GM12865 (cell line): ENCODE measurements at regions not wholly inside any gene's neighbourhood (a gene's known extent, or its start where the extent isn't known, plus 50 kb on each side); places are given as distances from the start of the nearest gene placed in this dataset.

Experiments
- DNase-seq: peaks from one replicate; pipeline ENCODE4 v3.0.0; 2010; ENCODE audit warnings: low read depth
- H3K4me3 ChIP-seq: 2 replicates; pipeline ENCODE4 v1.5.1; 2011; ENCODE audit warnings: mild to moderate bottlenecking, low read depth, low read length, control low read depth
- CTCF ChIP-seq: IDR thresholded peaks from 2 replicates; pipeline ENCODE4 v1.5.1; 2011; ENCODE audit warnings: low read length, control low read depth, low read depth, inconsistent platforms; ENCODE audit not compliant: insufficient read depth; ENCODE audit errors: missing control alignments

GRCh38 chr5:97383996-97384395 is 200.9 kb upstream of the RIOK2 start:
- no peak for TF ChIP-seq CTCF
- H3K4me3 ChIP-seq, result no peak overlapping the region
- DNase-seq, result no peak

DNA sequence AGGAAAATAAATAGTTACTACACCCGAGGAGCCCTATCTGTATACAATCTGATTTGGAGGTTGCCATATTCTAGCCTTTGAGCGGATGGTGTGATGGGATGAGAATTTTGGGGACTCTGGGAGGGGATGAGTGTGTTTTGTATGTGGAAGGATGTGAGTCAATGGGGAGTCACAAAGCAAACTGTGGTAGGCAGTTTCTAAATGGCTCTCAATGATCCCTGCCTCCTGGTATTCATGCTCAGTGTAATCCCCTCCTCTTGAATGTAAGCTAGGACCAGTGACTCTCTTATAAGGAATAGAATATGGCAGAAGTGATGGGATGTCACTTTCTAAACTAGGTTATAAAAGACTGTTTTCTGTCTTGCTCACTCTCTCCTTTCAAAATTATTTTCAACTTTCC is 205.7 kb upstream of the RIOK2 start:
- no peak for DNase-seq
- no peak for TF ChIP-seq CTCF

GRCh38 chr5:97400537-97400936 is 217.5 kb upstream of the RIOK2 start:
- no peak for DNase-seq
- no peak for TF ChIP-seq CTCF
- no peak overlapping the region for H3K4me3 ChIP-seq

More for the DNA sequence above, 205.7 kb upstream of the RIOK2 start:
- no peak overlapping the region for H3K4me3 ChIP-seq

- TF ChIP-seq CTCF, result no peak
These were observed 222.9 kb upstream of the RIOK2 start for GRCh38 chr5:97405941-97406340.

GRCh38 chr5:97406946-97407676 is 224.1 kb upstream of the RIOK2 start:
- DNase-seq, result no peak
- TF ChIP-seq CTCF, result no peak
- no peak overlapping the region for H3K4me3 ChIP-seq

More at GRCh38 chr5:97405941-97406340, 222.9 kb upstream of the RIOK2 start:
- DNase-seq, result no peak
- H3K4me3 ChIP-seq, result no peak overlapping the region

- DNase-seq, result no peak
- no peak overlapping the region for H3K4me3 ChIP-seq
- no peak for TF ChIP-seq CTCF
These were observed 225.3 kb upstream of the RIOK2 start for GRCh38 chr5:97408331-97408730.

- no peak overlapping the region for H3K4me3 ChIP-seq
- no peak for TF ChIP-seq CTCF
- peak; percentile 14 for DNase-seq
These were observed 229.9 kb upstream of the RIOK2 start for GRCh38 chr5:97412959-97413358.
